HG03108 (cell line): ENCODE measurements at regions not wholly inside any gene's neighbourhood (a gene's known extent, or its start where the extent isn't known, plus 50 kb on each side); places are given as distances from the start of the nearest gene placed in this dataset.

Experiments
- ATAC-seq: cut with Tn5 transposase; IDR thresholded peaks from one replicate; pipeline ENCODE4 v1.9.1; 2021; ENCODE audit warnings: moderate library complexity; ENCODE audit not compliant: unreplicated experiment

GRCh38 chr7:67807826-67808225 is 811.2 kb downstream of the TYW1 start:
- ATAC-seq: no peak

GRCh38 chr7:67809586-67809985 is 813.0 kb downstream of the TYW1 start:
- ATAC-seq: no peak

DNA sequence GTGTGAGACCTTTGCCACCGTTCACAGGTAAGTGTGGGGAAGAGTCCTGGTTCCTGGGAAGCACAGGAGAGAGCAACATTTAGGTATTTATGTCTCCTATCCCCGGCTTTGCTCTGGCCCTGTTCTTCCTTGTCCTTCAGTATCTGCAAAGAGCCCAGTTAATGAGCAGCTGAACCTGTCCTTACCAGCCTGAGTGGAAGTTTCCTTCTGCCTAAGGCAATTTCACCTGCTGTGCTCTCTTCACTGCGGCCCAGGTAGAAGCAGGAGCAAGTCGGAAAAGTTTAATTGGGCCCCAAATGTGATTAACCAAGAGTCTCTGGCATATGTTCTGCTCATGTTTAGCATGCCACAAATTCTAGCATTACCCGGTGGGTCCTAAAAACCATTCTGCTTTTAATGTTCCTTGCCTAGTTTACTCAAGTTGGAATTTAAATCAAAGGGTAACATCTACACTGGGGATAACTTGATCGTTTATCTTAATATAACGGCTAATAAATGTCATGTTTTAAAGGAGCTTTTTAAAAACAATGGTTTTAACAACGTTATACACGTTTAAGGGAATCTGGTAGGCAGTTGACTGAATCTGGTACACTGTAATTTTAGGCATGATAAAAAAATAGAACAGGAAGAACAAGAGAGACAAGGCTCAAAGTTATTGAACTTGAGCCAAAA is 817.1 kb downstream of the TYW1 start:
- no peak for ATAC-seq

- no peak for ATAC-seq
These were observed 820.8 kb downstream of the TYW1 start for GRCh38 chr7:67817481-67817880.

GRCh38 chr7:67821116-67821515 is 824.5 kb downstream of the TYW1 start:
- no peak for ATAC-seq

DNA sequence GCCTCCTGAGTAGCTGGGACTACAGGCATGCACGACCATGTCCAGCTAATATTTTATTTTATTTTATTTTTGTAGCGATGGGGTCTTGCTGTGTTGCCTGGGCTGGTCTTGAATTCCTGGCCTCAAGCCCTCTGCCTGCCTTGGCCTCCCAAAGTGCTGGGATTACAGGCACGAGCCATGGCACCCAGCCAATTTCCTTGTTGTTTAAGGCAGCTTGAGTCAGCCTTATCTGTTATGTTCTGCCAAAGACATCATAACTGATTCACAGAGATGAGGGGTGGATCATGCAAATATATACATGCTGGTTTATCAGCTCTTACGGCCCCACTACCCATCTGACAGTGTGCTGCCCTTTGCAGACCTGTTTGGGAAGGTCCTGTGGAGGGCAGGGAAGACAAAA is 826.7 kb downstream of the TYW1 start:
- no peak for ATAC-seq

- ATAC-seq: no peak
These were observed 828.7 kb downstream of the TYW1 start for GRCh38 chr7:67825356-67825755.

GRCh38 chr7:67841896-67842295 is 845.3 kb downstream of the TYW1 start:
- no peak for ATAC-seq

- ATAC-seq: no peak
These were observed 845.9 kb downstream of the TYW1 start for GRCh38 chr7:67842571-67842970.

- ATAC-seq: no peak
These were observed 846.5 kb downstream of the TYW1 start for GRCh38 chr7:67843001-67843565.

DNA sequence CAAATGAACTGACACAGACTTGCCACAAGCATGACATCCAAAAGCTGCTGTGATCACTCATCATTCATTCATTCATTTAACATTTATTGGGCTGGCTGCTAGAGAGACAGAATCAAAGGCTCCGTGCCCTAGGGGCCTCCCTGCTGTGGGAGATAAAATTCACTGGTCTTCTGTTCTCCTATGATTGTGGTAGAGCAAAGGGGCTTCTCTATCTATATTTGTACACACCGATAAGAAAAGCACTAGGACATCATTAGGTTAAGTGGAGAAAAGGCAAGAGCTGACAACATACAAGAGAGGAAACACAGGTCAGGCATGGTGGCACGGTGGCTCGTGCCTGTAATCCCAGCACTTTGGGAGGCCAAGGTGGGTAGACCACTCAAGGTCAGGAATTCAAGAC is 847.0 kb downstream of the TYW1 start:
- ATAC-seq: no peak

GRCh38 chr7:67847092-67847787 is 850.6 kb downstream of the TYW1 start:
- no peak for ATAC-seq

GRCh38 chr7:67854221-67855178 is 857.9 kb downstream of the TYW1 start:
- no peak for ATAC-seq

DNA sequence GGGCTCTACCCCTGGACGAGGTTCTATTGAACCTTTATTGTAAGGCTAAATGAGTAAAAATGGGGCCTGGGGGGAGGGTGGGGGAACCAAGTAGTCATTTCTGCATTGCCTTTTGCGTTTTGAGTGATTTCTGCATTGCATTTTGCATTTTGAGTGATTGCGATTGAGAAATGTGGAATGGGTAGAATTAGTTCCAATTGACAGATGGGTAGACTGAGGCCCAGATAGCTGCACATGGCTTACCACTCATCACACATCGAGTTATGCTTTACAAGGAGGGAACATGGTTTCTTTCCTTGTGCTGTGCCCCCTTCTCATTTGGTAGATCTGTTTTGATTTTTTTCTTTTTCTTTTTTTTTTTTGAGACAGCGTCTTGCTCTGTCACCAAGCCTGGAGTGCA is 858.7 kb downstream of the TYW1 start:
- ATAC-seq: no peak

DNA sequence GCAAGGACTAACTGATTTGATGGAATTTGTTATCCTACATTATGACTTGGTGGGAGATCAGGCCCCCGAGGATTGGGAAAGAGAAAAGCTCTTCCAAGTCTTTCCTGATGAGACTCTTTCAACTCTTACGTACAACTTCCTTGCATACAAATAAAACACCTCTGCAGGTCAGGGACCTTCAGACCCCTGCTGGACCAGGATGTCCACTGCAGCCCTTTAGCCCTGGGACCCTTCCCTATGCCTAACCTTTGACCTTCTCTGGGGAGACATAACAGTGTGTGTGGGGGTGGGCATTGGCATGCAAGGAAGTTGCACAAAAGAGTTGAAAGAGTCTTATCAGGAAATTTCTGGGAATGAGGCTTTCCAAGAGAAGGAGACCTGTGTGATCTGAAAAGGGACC is 859.4 kb downstream of the TYW1 start:
- no peak for ATAC-seq

DNA sequence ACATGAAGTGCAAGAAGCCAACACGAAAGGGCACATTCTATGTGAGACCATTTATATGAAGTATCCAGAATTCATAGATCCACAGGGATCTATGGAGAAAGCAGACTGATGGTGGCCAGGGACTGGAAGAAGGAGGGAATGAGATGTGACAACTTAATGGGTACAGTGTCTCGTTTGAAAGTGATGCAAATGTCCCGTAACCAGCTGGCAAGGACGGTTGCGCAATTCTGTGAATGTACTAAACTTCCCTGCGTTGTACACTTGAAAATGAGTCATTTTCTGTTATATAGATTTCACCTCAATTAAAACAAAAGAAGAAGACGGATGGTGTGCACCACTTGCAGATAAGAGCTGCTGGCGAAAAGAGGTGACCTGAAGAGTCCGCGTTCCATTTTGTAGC is 861.1 kb downstream of the TYW1 start:
- ATAC-seq: no peak

- ATAC-seq: no peak
These were observed 862.3 kb downstream of the TYW1 start for GRCh38 chr7:67858931-67859330.

DNA sequence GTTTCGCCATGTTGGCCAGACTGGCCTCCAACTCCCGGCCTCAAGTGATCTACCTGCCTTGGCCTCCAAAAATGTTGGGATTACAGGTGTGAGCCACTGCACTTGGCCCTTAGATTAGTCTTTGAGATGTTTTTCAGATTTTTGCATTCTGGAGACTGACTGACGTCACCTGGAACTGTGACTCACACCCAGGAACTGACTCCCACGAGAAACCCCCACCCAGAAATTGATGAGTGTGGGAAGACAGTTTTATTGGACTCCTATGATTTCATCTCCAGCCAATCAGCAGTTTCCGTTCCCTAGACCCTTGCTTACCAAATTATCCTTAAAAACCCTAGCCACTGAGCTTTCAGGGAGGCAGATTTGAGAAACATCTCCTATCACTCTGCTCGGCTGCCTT is 867.3 kb downstream of the TYW1 start:
- no peak for ATAC-seq

GRCh38 chr7:67866054-67866453 is 869.4 kb downstream of the TYW1 start:
- ATAC-seq: no peak

DNA sequence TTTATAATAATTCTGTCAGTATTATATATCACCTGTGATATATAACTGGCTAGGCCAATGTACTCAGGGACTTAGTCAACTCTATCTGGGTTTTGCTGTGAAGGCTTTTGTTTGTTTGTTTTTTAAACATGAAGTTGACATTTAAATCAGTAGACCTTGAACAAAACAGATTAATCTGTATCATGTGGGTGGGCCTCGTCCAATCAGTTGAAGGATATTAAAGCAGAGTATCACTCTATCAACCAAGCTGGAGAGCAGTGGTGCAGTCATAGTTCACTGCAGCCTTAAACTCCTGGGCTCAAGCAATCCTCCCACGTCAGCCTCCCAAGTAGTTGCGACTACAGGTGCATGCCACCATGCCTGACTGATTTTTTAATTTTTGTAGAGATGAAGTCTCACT is 870.2 kb downstream of the TYW1 start:
- ATAC-seq: no peak

GRCh38 chr7:67870396-67870795 is 873.8 kb downstream of the TYW1 start:
- ATAC-seq: no peak
